ENCODE measurements at regions not wholly inside any gene's neighbourhood (a gene's known extent, or its start where the extent isn't known, plus 50 kb on each side); places are given as distances from the start of the nearest gene placed in this dataset.

GRCh38 chr13:80884056-80884785, 543.3 kb upstream of the SPRY2 start:
- no peak for ATAC-seq (ENCODE audit: low FRiP score)
- DNase-seq (ENCODE audit: low spot score): no peak
- TF ChIP-seq, protein P1, sequence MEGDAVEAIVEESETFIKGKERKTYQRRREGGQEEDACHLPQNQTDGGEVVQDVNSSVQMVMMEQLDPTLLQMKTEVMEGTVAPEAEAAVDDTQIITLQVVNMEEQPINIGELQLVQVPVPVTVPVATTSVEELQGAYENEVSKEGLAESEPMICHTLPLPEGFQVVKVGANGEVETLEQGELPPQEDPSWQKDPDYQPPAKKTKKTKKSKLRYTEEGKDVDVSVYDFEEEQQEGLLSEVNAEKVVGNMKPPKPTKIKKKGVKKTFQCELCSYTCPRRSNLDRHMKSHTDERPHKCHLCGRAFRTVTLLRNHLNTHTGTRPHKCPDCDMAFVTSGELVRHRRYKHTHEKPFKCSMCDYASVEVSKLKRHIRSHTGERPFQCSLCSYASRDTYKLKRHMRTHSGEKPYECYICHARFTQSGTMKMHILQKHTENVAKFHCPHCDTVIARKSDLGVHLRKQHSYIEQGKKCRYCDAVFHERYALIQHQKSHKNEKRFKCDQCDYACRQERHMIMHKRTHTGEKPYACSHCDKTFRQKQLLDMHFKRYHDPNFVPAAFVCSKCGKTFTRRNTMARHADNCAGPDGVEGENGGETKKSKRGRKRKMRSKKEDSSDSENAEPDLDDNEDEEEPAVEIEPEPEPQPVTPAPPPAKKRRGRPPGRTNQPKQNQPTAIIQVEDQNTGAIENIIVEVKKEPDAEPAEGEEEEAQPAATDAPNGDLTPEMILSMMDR (IDR thresholded peaks at IDR 0.05): no peak

GRCh38 chr13:80883545-80883944, 542.6 kb upstream of the SPRY2 start:
- no peak for ATAC-seq (ENCODE audit: low FRiP score)
- TF ChIP-seq, protein P1 (IDR thresholded peaks at IDR 0.05): no peak
- DNase-seq (ENCODE audit: low spot score): no peak

- ATAC-seq (ENCODE audit: low FRiP score): peak; percentile 87
- DNase-seq (ENCODE audit: low spot score): no peak
- TF ChIP-seq, protein P1 (IDR thresholded peaks at IDR 0.05): no peak
Measured at GRCh38 chr13:80881942-80882445, 541.1 kb upstream of the SPRY2 start.

DNA sequence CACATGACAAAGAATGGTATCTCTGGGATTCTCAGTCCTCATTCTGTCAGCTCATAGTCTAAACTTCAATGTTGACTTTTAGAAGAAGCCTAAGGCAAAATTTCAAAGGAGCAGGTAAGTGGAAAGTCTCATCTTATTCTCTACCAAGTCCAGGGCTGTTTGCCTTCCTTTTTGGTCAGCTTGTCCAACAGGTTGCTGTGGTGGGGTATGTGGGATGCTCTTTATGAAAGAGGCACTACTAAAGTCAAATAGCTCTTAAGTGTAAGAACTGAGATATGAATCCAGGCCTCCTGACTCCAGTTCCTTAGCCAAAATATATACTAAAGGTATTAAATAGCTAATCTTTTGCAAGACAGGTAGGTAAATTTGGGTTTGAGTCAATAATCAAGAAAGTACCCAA, 540.6 kb upstream of the SPRY2 start:
- no peak for DNase-seq (ENCODE audit: low spot score)
- TF ChIP-seq, protein P1 (IDR thresholded peaks at IDR 0.05): no peak
- no peak for ATAC-seq (ENCODE audit: low FRiP score)

DNA sequence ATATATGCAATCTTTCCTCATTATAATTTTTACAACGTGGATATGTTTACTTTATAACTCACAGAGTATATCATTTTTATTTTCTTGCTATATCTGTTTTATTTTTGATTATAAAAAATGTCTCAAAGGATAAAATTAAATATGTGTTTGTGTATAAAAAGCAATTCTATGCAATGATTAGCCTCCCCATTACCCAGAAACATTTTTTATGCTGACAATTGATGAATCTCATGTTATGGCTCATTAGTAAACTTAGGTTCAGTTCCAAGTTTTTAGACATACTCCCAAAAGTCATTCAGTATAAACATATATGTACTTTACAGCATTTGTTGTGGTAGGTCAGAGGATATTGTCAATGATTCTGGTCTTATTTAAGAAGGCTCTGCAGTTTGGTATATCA, 540.1 kb upstream of the SPRY2 start:
- TF ChIP-seq, protein P1 (IDR thresholded peaks at IDR 0.05): no peak
- DNase-seq (ENCODE audit: low spot score): no peak
- no peak for ATAC-seq (ENCODE audit: low FRiP score)

GRCh38 chr13:80877944-80878241, 537.0 kb upstream of the SPRY2 start:
- DNase-seq (ENCODE audit: low spot score): no peak
- TF ChIP-seq, protein P1 (IDR thresholded peaks at IDR 0.05): no peak

GRCh38 chr13:80877209-80877943, 536.5 kb upstream of the SPRY2 start:
- no peak for ATAC-seq (ENCODE audit: low FRiP score)
- TF ChIP-seq, protein P1 (IDR thresholded peaks at IDR 0.05): no peak
- no peak for DNase-seq (ENCODE audit: low spot score)

More at GRCh38 chr13:80877944-80878241, 537.0 kb upstream of the SPRY2 start:
- ATAC-seq (ENCODE audit: low FRiP score): no peak

Measured in omental fat pad (tissue), 3 donors.